GM21515 (cell line): ENCODE measurements at regions not wholly inside any gene's neighbourhood (a gene's known extent, or its start where the extent isn't known, plus 50 kb on each side); places are given as distances from the start of the nearest gene placed in this dataset.
"Not testable (repeated sequence)": the region's sequence is repeated elsewhere in the genome, so short reads cannot be mapped to it uniquely, and the experiment has no call there.

Experiments
- ATAC-seq: cut with Tn5 transposase; IDR thresholded peaks from one replicate; pipeline ENCODE4 v1.9.1; 2021; ENCODE audit not compliant: unreplicated experiment

GRCh38 chr12:59517522-59517921 lies 78.3 kb upstream of the SLC16A7 start:
- no peak for ATAC-seq

- no peak for ATAC-seq
Observed at GRCh38 chr12:59500915-59501314, 94.9 kb upstream of the SLC16A7 start.

- no peak for ATAC-seq
Observed at GRCh38 chr12:59500335-59500734, 95.5 kb upstream of the SLC16A7 start.

- ATAC-seq: peak; percentile 91
Observed at GRCh38 chr12:59499774-59500173, 96.1 kb upstream of the SLC16A7 start.

- ATAC-seq: no peak
Observed at GRCh38 chr12:59494617-59495016, 101.2 kb upstream of the SLC16A7 start.

- ATAC-seq: no peak
Observed at GRCh38 chr12:59491877-59492276, 104.0 kb upstream of the SLC16A7 start.

- no peak for ATAC-seq
Observed at GRCh38 chr12:59486827-59487226, 109.0 kb upstream of the SLC16A7 start.

GRCh38 chr12:59484575-59484974 lies 111.3 kb upstream of the SLC16A7 start:
- peak; percentile 81 for ATAC-seq

- ATAC-seq: not testable (repeated sequence)
Observed at GRCh38 chr12:59474236-59474635, 121.6 kb upstream of the SLC16A7 start.

GRCh38 chr12:59472273-59472672 lies 123.6 kb upstream of the SLC16A7 start:
- peak; percentile 62 for ATAC-seq

- no peak for ATAC-seq
Observed at GRCh38 chr12:59459966-59460660, 135.7 kb upstream of the SLC16A7 start.

- no peak for ATAC-seq
Observed at GRCh38 chr12:59453475-59453874, 142.4 kb upstream of the SLC16A7 start.

- ATAC-seq: no peak
Observed at GRCh38 chr12:59452746-59453145, 143.1 kb upstream of the SLC16A7 start.

- ATAC-seq: no peak
Observed at GRCh38 chr12:59452259-59452658, 143.6 kb upstream of the SLC16A7 start.

- ATAC-seq: no peak
Observed at GRCh38 chr12:59446116-59446515, 149.7 kb upstream of the SLC16A7 start.

GRCh38 chr12:59444932-59445331 lies 150.9 kb upstream of the SLC16A7 start:
- ATAC-seq: no peak

- ATAC-seq: no peak
Observed at GRCh38 chr12:59432057-59432456, 163.8 kb upstream of the SLC16A7 start.

- ATAC-seq: no peak
Observed at GRCh38 chr12:59431266-59431665, 164.6 kb upstream of the SLC16A7 start.

- no peak for ATAC-seq
Observed at GRCh38 chr12:59429766-59430165, 166.1 kb upstream of the SLC16A7 start.

- ATAC-seq: no peak
Observed at GRCh38 chr12:59425798-59426197, 170.0 kb upstream of the SLC16A7 start.

GRCh38 chr12:59424666-59425065 lies 171.2 kb upstream of the SLC16A7 start:
- ATAC-seq: not testable (repeated sequence)

GRCh38 chr12:59414051-59414450 lies 181.8 kb upstream of the SLC16A7 start:
- ATAC-seq: no peak

- no peak for ATAC-seq
Observed at GRCh38 chr12:59408431-59408830, 187.4 kb upstream of the SLC16A7 start.
